ENCODE measurements at regions not wholly inside any gene's neighbourhood (a gene's known extent, or its start where the extent isn't known, plus 50 kb on each side); places are given as distances from the start of the nearest gene placed in this dataset.

DNA sequence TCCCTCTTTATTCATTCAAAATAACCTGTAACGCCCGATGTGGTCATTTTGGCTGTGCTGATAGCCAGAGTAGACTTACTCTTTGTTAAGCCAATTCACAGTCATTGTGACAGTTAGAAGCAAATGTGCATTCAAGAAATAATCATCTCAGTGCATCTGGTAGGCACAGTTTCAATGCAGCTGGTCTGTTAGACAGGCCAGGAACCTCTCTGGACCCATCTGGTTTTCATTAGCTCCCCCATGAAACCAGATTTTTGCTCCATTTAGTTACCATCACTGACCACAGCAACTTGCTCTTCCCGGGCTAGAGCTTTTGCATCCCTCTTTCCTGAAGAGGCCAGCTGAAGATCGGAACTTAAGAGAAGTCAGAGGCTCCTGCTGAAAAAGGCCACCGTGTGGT lies 284.2 kb downstream of the NSG2 start (continued):
- TF ChIP-seq CEBPB (IDR thresholded peaks at IDR 0.05; ENCODE audit: low read depth, low read length) (no peak), BCL11A (IDR thresholded peaks at IDR 0.05; ENCODE audit: low read depth in 2 of 2, low read length in 2 of 2) (no peak), RFX5 (IDR thresholded peaks at IDR 0.05; ENCODE audit: borderline replicate concordance, low read depth, low read length) (no peak), POU5F1 (IDR thresholded peaks at IDR 0.05; ENCODE audit: low read depth, low read length) (no peak), EGR1 (IDR thresholded peaks at IDR 0.05; ENCODE audit: borderline replicate concordance, low read depth, low read length) (no peak), YY1 (IDR thresholded peaks at IDR 0.05; ENCODE audit: low read depth, low read length) (no peak), CTBP2 (IDR thresholded peaks at IDR 0.05; ENCODE audit: borderline replicate concordance, insufficient read depth, insufficient read length, low read length) (no peak), RXRA (IDR thresholded peaks at IDR 0.05; ENCODE audit: insufficient read depth, low read depth, low read length) (no peak)
